ENCODE measurements at regions not wholly inside any gene's neighbourhood (a gene's known extent, or its start where the extent isn't known, plus 50 kb on each side); places are given as distances from the start of the nearest gene placed in this dataset.
"Not testable (repeated sequence)": the region's sequence is repeated elsewhere in the genome, so short reads cannot be mapped to it uniquely, and the experiment has no call there.

DNA sequence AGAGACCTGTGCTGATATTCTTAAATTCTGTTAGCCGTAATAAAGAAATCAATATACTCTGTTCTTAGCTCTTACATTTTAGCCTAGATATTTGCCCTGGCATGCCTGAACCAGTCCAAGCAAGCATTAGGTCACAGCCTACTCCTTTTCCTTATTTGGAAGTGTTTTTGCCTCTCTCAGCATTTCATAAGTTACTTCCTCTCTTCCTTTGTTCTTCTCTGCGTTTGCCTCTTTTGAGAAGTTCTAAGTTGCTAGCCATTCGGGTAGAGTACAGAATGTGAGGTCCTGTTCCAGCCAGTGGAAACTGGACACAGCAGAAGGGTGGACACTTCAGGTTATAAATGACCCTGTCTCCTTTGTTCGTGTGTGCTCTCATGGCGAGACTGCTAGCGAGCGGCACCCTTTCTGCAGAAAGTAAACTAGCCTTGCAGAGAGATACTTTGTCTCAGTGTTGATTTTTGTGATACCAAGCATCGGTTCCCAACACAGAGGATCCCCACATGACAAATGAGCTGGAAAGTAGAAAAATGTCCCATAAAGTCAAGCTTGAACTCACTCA lies 75.0 kb upstream of the FAM153A start:
- peak; percentile 22 for DNase-seq (ENCODE audit: low spot score)

DNA sequence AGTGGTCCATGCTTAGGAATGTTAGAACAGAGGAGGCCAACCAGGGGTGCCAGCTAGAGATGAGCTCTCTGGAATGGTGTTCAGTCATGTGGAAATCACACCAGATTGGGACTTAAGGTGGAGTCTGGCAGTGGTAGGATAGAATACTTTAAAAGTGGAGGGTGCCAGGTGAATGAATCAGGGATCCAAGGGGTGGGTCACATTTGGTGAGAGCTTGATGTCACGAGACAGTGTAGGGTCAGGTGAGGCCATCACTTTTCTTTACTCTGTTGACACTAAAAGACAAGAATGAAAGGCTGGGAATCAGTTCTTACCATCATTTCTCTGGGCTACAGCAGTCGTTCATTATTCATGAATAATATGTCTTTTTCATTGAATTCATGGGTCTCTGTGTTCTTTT lies 73.8 kb upstream of the FAM153A start:
- peak; percentile 4 for DNase-seq (ENCODE audit: low spot score)

DNA sequence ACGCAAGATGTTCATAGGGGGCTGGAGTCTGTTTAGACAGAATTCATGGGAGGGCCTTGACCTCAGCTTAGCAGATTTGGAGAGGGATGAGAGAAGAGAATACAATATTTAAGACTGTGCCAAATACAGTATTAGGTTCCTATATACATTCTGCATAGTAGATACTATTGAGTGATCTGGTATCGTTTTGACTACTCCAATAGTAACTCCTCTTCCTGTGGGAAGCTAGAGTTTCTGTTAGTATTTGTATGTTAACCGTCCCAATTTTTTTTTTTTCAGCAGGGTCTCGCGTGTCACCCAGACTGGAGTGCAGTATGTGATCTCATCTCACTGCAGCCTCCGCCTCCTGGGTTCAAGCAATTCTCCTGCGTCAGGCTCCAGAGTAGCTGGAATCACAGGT lies 65.2 kb upstream of the FAM153A start:
- not testable (repeated sequence) for DNase-seq (ENCODE audit: low spot score)

DNA sequence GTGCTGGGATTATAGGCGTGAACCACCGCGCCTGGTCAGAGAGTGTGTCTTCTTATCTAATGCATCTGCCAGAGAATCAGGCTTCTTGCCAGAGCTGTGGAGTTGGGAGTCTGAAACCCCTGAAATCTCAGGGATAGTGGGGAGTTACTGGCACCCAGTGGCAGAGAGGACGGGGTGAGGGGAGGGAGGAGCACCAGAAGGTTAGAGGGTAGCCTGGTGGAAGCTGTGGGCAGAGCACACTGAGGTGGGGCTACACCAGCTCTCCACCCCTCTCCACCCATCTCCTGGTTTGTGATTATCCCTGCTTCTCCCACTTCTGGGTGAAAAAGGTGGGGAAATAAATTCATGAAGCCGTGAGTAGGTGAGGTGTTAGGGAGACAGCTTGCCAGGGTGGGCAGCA lies 63.9 kb upstream of the FAM153A start:
- DNase-seq (ENCODE audit: low spot score): not testable (repeated sequence)

DNA sequence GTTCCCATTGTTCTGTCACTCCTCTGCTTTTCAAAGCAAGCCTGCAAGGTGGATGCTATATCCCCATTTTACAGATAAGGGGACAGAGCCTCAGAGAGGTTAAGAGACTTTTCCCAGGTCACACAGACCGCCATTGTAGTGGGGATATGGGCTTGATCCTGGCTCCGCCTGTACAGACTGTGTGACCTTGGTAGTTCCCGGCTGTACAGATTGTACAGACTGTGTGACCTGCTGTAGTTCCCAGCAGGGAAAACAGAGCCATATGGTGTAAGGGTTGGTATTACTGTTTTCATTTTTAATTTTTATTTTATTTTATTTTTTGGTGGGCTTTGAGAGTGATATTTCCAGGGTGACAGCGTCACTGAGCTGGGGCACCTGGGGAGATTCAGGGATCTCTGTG lies 63.2 kb upstream of the FAM153A start:
- not testable (repeated sequence) for DNase-seq (ENCODE audit: low spot score)

DNA sequence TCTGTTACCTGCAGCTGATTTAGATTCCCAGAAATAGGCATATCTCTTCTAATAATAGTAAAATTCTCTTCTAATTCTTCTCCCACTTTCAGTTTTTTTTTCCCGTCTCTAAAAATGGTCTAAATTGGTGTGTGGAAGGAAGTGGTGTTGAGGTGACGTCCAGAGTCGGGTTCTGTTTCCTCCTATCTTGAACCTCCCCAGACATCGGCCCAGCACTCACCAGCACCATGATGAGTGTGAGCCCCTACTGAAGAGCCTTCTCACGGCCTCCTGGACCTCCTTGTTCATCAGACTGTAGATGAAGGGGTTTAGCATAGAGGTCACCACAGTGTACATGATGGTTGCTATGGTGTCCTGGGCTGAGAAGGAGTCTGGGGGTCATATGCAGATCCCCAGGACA lies 53.5 kb upstream of the FAM153A start:
- DNase-seq (ENCODE audit: low spot score): not testable (repeated sequence)
